OCI-LY3 (cell line): ENCODE measurements at regions not wholly inside any gene's neighbourhood (a gene's known extent, or its start where the extent isn't known, plus 50 kb on each side); places are given as distances from the start of the nearest gene placed in this dataset.

Source experiments
- H2AFZ ChIP-seq: fragments of 200-600, 300-600 bp; shearing (Covaris generic); 2 replicates; pipeline ENCODE4 v1.6.0; 2014; ENCODE audit warnings: antibody characterized with exemption, low read depth, low read length
- H3K27ac ChIP-seq: fragments of 200-600, 300-600 bp; sonication (generic); 2 replicates; pipeline ENCODE4 v1.5.1; 2014; ENCODE audit warnings: mild to moderate bottlenecking, low read length, moderate library complexity, mixed read lengths
- H3K27me3 ChIP-seq: fragments of 200-600, 300-600 bp; sonication (generic); 2 replicates; pipeline ENCODE4 v1.6.1; 2014; ENCODE audit warnings: low read depth, low read length, mixed read lengths
- H3K36me3 ChIP-seq: fragments of 200-600, 300-600 bp; sonication (generic); replicated peaks from 2 replicates; pipeline ENCODE3; 2014; ENCODE audit warnings: low read depth, low read length, mixed read lengths
- H3K4me1 ChIP-seq: fragments of 300-600, 200-600 bp; sonication (generic); 2 replicates; pipeline ENCODE4 v1.6.1; 2014; ENCODE audit warnings: low read length, mixed read lengths
- H3K4me2 ChIP-seq: fragments of 200-600, 300-600 bp; sonication (generic); 2 replicates; pipeline ENCODE4 v1.6.1; 2014; ENCODE audit warnings: low read length, mixed read lengths
- H3K4me3 ChIP-seq: fragments of 300-600, 200-600 bp; sonication (generic); 2 replicates; pipeline ENCODE4 v1.5.1; 2014; ENCODE audit warnings: antibody characterized with exemption, mild to moderate bottlenecking, low read length, moderate library complexity
- H3K79me2 ChIP-seq: fragments of 300-600, 200-600 bp; shearing (Covaris generic); 2 replicates; pipeline ENCODE4 v1.6.1; 2014; ENCODE audit warnings: mild to moderate bottlenecking, low read length, mixed read lengths
- H3K9ac ChIP-seq: fragments of 300-600, 200-600 bp; shearing (Covaris generic); 2 replicates; pipeline ENCODE4 v1.6.0; 2014; ENCODE audit warnings: mild to moderate bottlenecking, low read length, moderate library complexity
- H3K9me3 ChIP-seq: fragments of 200-600, 300-600 bp; shearing (Covaris generic); 2 replicates; pipeline ENCODE4 v1.6.1; 2014; ENCODE audit warnings: low read length, mixed read lengths; ENCODE audit not compliant: insufficient read depth
- H4K20me1 ChIP-seq: fragments of 200-600, 300-600 bp; sonication (generic); 2 replicates; pipeline ENCODE4 v1.6.1; 2016; ENCODE audit warnings: low read length, mixed read lengths; ENCODE audit not compliant: insufficient read depth
- CTCF ChIP-seq: fragments of 200-600, 300-600 bp; sonication (generic); IDR thresholded peaks from 2 replicates; pipeline ENCODE4 v1.5.1; 2014; ENCODE audit warnings: antibody characterized with exemption, low read length, low read depth
- EZH2phosphoT487 ChIP-seq: fragments of 200-600 bp; shearing (Covaris generic); IDR thresholded peaks from 2 replicates; pipeline ENCODE4 v1.6.1; 2018; ENCODE audit warnings: antibody characterized with exemption, mixed run types, low read depth

GRCh38 chr12:113555226-113555625, 83.6 kb upstream of the LHX5 start:
- no peaks in the 10 kb centered on the region for H4K20me1 ChIP-seq
- H3K79me2 ChIP-seq, result no peaks in the 10 kb centered on the region
- H3K36me3 ChIP-seq, result no peaks in the 10 kb centered on the region
- no peak overlapping the region for H2AFZ ChIP-seq
- H3K27me3 ChIP-seq, result peaks cover 13% of the 10 kb centered on the region; the same call in 1 of the 2 replicates
- no peaks in the 10 kb centered on the region for H3K4me1 ChIP-seq
- no peak overlapping the region for H3K4me2 ChIP-seq
- H3K27ac ChIP-seq, result no peak overlapping the region
- no peak overlapping the region for H3K9ac ChIP-seq
- H3K9me3 ChIP-seq, result no peaks in the 10 kb centered on the region
- TF ChIP-seq CTCF (no peak), EZH2phosphoT487 (no peak)
- no peak overlapping the region for H3K4me3 ChIP-seq

- H3K27me3 ChIP-seq, result peaks cover 15% of the 10 kb centered on the region; the same call in 1 of the 2 replicates
- H3K9ac ChIP-seq, result no peak overlapping the region
- H3K4me1 ChIP-seq, result no peaks in the 10 kb centered on the region
- no peaks in the 10 kb centered on the region for H3K36me3 ChIP-seq
- no peak overlapping the region for H2AFZ ChIP-seq
- H3K9me3 ChIP-seq, result no peaks in the 10 kb centered on the region
- H3K4me2 ChIP-seq, result no peak overlapping the region
- no peak overlapping the region for H3K4me3 ChIP-seq
- TF ChIP-seq EZH2phosphoT487, result no peak
- no peak for TF ChIP-seq CTCF
- no peaks in the 10 kb centered on the region for H4K20me1 ChIP-seq
- no peak overlapping the region for H3K27ac ChIP-seq
- no peaks in the 10 kb centered on the region for H3K79me2 ChIP-seq
Observed at GRCh38 chr12:113552760-113553159, 81.1 kb upstream of the LHX5 start.

- H3K4me1 ChIP-seq, result no peaks in the 10 kb centered on the region
- no peak overlapping the region for H2AFZ ChIP-seq
- H3K36me3 ChIP-seq, result no peaks in the 10 kb centered on the region
- TF ChIP-seq EZH2phosphoT487 (no peak), CTCF (no peak)
- H3K4me2 ChIP-seq, result no peak overlapping the region
- H3K79me2 ChIP-seq, result no peaks in the 10 kb centered on the region
- peaks cover 14% of the 10 kb centered on the region; the same call in 1 of the 2 replicates for H3K27me3 ChIP-seq
- no peaks in the 10 kb centered on the region for H4K20me1 ChIP-seq
- H3K27ac ChIP-seq, result no peak overlapping the region
- no peaks in the 10 kb centered on the region for H3K9me3 ChIP-seq
- no peak overlapping the region for H3K4me3 ChIP-seq
- no peak overlapping the region for H3K9ac ChIP-seq
Observed at GRCh38 chr12:113551563-113551962, 79.9 kb upstream of the LHX5 start.

- Histone ChIP-seq H3K9ac (no peak overlapping the region), H3K79me2 (no peaks in the 10 kb centered on the region), H3K27me3 (peaks cover 13% of the 10 kb centered on the region; the same call in 1 of the 2 replicates), H3K4me3 (no peak overlapping the region), H3K9me3 (no peaks in the 10 kb centered on the region), H3K4me2 (no peak overlapping the region), H3K27ac (no peak overlapping the region), H3K4me1 (no peaks in the 10 kb centered on the region), H2AFZ (no peak overlapping the region), H4K20me1 (no peaks in the 10 kb centered on the region), H3K36me3 (no peaks in the 10 kb centered on the region)
- TF ChIP-seq EZH2phosphoT487, result no peak
- no peak for TF ChIP-seq CTCF
Observed at GRCh38 chr12:113548467-113548866, 76.8 kb upstream of the LHX5 start.
